Bronchial epithelial cell (primary cell): ENCODE measurements at regions not wholly inside any gene's neighbourhood (a gene's known extent, or its start where the extent isn't known, plus 50 kb on each side); places are given as distances from the start of the nearest gene placed in this dataset.

Source experiments
- DNase-seq: peaks from one replicate; pipeline ENCODE4 v3.0.0-alpha.2; 2010; ENCODE audit warnings: low read depth
- FAIRE-seq: peaks from 2 replicates; lab custom pipeline; 2011; peaks lifted over from hg19 to GRCh38; lab: Jason Lieb, UNC
- H3K27me3 ChIP-seq: 2 replicates; pipeline ENCODE4 v1.5.1; 2011; ENCODE audit warnings: low read length; ENCODE audit not compliant: control insufficient read depth, insufficient read depth
- H3K36me3 ChIP-seq: 2 replicates; pipeline ENCODE4 v1.5.1; 2011; ENCODE audit warnings: low read length; ENCODE audit not compliant: control insufficient read depth, insufficient read depth
- H3K4me3 ChIP-seq: 2 replicates; pipeline ENCODE4 v1.5.1; 2011; ENCODE audit warnings: mild to moderate bottlenecking, low read depth, low read length, control low read depth
- CTCF ChIP-seq: IDR thresholded peaks from 2 replicates; pipeline ENCODE4 v1.5.1; 2011; ENCODE audit warnings: mild to moderate bottlenecking, moderate library complexity, low read length, control low read depth, inconsistent platforms; ENCODE audit not compliant: insufficient read depth, severe bottlenecking

GRCh38 chr2:190765386-190766173 is 115.0 kb upstream of the GLS start:
- no peaks in the 10 kb centered on the region for H3K27me3 ChIP-seq
- H3K36me3 ChIP-seq = no peaks in the 10 kb centered on the region
- FAIRE-seq (no peak), DNase-seq (peak; percentile 99)
- no peak overlapping the region for H3K4me3 ChIP-seq
- no peak for TF ChIP-seq CTCF

- no peak for TF ChIP-seq CTCF
- no peak for DNase-seq
- FAIRE-seq = no peak
- H3K4me3 ChIP-seq = no peak overlapping the region
- no peaks in the 10 kb centered on the region for H3K36me3 ChIP-seq
- H3K27me3 ChIP-seq = no peaks in the 10 kb centered on the region
Measured at GRCh38 chr2:190766174-190766572, 114.4 kb upstream of the GLS start.

GRCh38 chr2:190766595-190766994 is 114.0 kb upstream of the GLS start:
- no peak for TF ChIP-seq CTCF
- peak; percentile 7 for DNase-seq
- no peak overlapping the region for H3K4me3 ChIP-seq
- no peaks in the 10 kb centered on the region for H3K36me3 ChIP-seq
- no peak for FAIRE-seq
- no peaks in the 10 kb centered on the region for H3K27me3 ChIP-seq

- no peak overlapping the region for H3K4me3 ChIP-seq
- H3K27me3 ChIP-seq = no peaks in the 10 kb centered on the region
- no peaks in the 10 kb centered on the region for H3K36me3 ChIP-seq
- no peak for DNase-seq
- no peak for TF ChIP-seq CTCF
- no peak for FAIRE-seq
Measured at GRCh38 chr2:190767821-190768220, 112.8 kb upstream of the GLS start.

GRCh38 chr2:190769258-190769657 is 111.4 kb upstream of the GLS start:
- DNase-seq = no peak
- Histone ChIP-seq H3K27me3 (no peaks in the 10 kb centered on the region), H3K4me3 (no peak overlapping the region), H3K36me3 (no peaks in the 10 kb centered on the region)
- no peak for TF ChIP-seq CTCF
- FAIRE-seq = no peak

GRCh38 chr2:190771726-190772125 is 108.9 kb upstream of the GLS start:
- Histone ChIP-seq H3K27me3 (no peaks in the 10 kb centered on the region), H3K4me3 (no peak overlapping the region), H3K36me3 (no peaks in the 10 kb centered on the region)
- no peak for TF ChIP-seq CTCF
- FAIRE-seq (no peak), DNase-seq (no peak)
